Left ventricle myocardium inferior (tissue), 1 donor: ENCODE measurements at regions not wholly inside any gene's neighbourhood (a gene's known extent, or its start where the extent isn't known, plus 50 kb on each side); places are given as distances from the start of the nearest gene placed in this dataset.

Experiments
- DNase-seq: peaks from one replicate; pipeline ENCODE4 v3.0.0-alpha.2; 2020
- H3K27ac ChIP-seq: fragments of 200-600 bp; replicated peaks from 2 replicates; pipeline ENCODE4 v1.8.0; 2021
- H3K27me3 ChIP-seq: fragments of 200-600 bp; 2 replicates; pipeline ENCODE4 v1.8.0; 2021; ENCODE audit warnings: low read depth
- H3K36me3 ChIP-seq: fragments of 200-600 bp; 2 replicates; pipeline ENCODE4 v1.8.0; 2021
- H3K4me1 ChIP-seq: fragments of 200-600 bp; 2 replicates; pipeline ENCODE4 v1.8.0; 2021
- H3K4me3 ChIP-seq: fragments of 200-600 bp; 2 replicates; pipeline ENCODE4 v1.8.0; 2021; ENCODE audit warnings: mild to moderate bottlenecking, moderate library complexity
- H3K9me3 ChIP-seq: fragments of 200-600 bp; replicated peaks from 2 replicates; pipeline ENCODE4 v1.8.0; 2021
- intact Hi-C: fragments of 100-400 bp; cut with micrococcal nuclease; formaldehyde crosslinking; loops from one replicate; pipeline ENCODE4 v1.11.0; 2022
- TF ChIP-seq, protein P1 (sequence below): fragments of 200-600 bp; IDR thresholded peaks from 2 replicates; pipeline ENCODE4 v1.8.0; 2021; ENCODE audit warnings: antibody characterized with exemption, mild to moderate bottlenecking, borderline replicate concordance
- donor health status: DM: no; HTN: yes; CAD: no; lungs with severe emphysema.

DNA sequence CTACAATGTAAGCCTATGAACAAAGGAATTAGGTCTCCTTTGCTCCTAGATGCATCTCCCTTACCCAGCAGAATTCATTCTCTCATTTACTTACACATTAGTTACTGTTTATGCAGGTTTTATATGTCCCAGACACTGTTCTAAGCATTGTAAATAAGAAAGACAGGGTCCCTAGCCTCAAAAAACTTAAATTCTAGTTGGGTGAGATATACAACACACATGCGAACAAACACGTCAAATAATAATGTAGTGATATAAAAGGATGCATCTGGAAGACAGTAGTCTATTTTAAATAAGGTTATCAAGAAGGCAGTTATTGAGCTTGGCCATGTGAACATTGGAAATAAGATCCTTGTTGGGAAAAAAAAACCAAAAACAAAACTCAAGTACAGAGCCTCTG is 479.7 kb downstream of the DNAJB9 start:
- no peak for DNase-seq
- Histone ChIP-seq H3K4me1 (no peaks in the 10 kb centered on the region), H3K9me3 (no peaks in the 10 kb centered on the region), H3K27me3 (no peaks in the 10 kb centered on the region), H3K36me3 (no peaks in the 10 kb centered on the region), H3K4me3 (no peak overlapping the region), H3K27ac (no peak overlapping the region)
- TF ChIP-seq, protein P1, sequence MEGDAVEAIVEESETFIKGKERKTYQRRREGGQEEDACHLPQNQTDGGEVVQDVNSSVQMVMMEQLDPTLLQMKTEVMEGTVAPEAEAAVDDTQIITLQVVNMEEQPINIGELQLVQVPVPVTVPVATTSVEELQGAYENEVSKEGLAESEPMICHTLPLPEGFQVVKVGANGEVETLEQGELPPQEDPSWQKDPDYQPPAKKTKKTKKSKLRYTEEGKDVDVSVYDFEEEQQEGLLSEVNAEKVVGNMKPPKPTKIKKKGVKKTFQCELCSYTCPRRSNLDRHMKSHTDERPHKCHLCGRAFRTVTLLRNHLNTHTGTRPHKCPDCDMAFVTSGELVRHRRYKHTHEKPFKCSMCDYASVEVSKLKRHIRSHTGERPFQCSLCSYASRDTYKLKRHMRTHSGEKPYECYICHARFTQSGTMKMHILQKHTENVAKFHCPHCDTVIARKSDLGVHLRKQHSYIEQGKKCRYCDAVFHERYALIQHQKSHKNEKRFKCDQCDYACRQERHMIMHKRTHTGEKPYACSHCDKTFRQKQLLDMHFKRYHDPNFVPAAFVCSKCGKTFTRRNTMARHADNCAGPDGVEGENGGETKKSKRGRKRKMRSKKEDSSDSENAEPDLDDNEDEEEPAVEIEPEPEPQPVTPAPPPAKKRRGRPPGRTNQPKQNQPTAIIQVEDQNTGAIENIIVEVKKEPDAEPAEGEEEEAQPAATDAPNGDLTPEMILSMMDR: no peak
- intact Hi-C loops: no loop called here

DNA sequence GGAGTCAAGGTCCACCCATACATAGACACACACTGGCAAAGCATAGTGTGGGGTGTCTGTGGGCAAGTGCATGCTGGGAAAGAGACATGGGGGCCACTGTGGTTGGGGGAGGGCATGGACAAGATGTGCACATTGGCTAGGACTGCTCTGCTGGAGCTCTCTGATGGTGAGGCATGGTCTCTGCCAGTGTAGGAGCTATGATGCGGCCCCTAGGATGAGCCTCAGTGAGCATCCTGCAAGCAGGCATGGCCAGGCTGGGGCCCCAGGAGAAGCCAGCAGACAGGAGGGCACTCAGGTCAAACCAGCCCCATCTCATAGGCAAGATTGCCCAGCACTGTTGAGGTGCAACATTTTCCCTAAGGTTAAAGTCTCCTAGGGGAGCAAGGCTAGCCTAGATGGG is 489.4 kb downstream of the DNAJB9 start:
- H3K27me3 ChIP-seq: no peaks in the 10 kb centered on the region
- intact Hi-C loops: no loop called here
- no peaks in the 10 kb centered on the region for H3K4me1 ChIP-seq
- H3K27ac ChIP-seq: no peak overlapping the region
- DNase-seq: no peak
- TF ChIP-seq, protein P1: no peak
- no peaks in the 10 kb centered on the region for H3K9me3 ChIP-seq
- no peak overlapping the region for H3K4me3 ChIP-seq
- no peaks in the 10 kb centered on the region for H3K36me3 ChIP-seq

DNA sequence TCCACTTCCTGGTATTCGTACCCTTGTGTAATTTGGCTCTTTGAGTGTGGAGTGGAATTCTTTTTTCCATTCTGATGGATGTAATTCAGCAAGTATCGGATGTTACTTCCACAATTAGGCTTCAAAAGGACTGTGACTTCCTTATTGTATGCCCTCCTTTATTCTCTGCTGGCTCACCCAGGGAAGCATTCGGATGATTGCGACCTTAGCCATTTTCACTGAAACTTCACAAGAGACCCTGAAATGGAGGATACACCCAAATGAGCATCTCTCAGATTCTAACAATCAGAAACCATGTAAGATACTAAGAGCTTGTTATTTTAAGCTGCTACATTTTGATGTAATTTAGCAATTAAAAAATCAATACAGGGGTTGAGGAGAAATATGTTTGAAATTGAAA is 493.1 kb downstream of the DNAJB9 start:
- intact Hi-C loops: no loop called here
- TF ChIP-seq, protein P1: no peak
- no peak for DNase-seq
- Histone ChIP-seq H3K4me3 (no peak overlapping the region), H3K4me1 (no peaks in the 10 kb centered on the region), H3K9me3 (no peaks in the 10 kb centered on the region), H3K27me3 (no peaks in the 10 kb centered on the region), H3K36me3 (no peaks in the 10 kb centered on the region), H3K27ac (no peak overlapping the region)

DNA sequence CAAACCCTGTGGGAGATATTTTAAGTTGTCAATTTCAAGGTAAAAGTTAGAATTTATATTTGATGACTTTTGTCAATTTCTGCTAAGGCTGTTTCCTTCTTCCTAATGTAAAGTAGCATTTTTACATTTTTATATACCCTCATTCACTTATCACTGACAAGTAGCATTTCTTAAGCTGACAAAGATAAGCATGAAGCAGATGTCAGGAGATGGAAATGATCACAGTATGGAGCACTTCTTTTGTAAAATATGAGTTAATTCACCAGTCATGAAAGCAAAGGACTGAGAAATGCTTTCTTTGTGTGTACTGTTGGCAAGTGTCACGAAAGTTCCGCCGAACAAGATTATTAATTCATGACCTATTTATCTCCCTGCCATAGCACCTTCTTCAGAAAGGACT is 503.9 kb downstream of the DNAJB9 start:
- Histone ChIP-seq H3K27me3 (no peaks in the 10 kb centered on the region), H3K9me3 (peaks cover 4% of the 10 kb centered on the region), H3K27ac (no peak overlapping the region), H3K4me3 (no peak overlapping the region), H3K36me3 (no peaks in the 10 kb centered on the region), H3K4me1 (no peaks in the 10 kb centered on the region)
- no peak for DNase-seq
- intact Hi-C loops: no loop called here
- TF ChIP-seq, protein P1: no peak

DNA sequence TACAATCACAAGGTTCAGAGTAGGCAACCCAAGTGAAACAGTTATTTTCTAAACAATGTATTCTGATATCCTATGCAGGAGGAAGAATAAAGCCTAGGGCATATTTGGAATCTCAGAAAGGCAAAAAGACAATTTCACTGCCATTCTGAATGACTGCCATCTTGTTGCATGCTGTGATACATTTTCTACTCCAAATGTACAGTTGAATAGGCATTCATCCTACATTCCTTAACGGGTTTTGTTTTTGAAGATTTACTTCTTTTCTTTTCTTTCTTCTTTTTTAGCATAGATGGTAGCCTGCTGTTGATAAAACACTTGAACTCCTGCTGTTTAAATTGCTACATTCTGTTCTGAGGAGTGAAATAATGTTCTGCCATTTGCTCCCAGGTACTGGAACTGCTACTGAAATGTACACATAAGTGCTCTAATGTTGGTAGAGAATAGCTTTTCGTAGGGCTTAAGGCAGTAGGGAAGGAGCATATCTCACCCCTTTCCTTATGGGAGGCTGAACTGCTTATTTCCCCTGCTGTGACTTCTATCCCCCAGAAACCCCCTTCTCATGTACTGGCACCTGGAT is 506.8 kb downstream of the DNAJB9 start:
- no peaks in the 10 kb centered on the region for H3K27me3 ChIP-seq
- intact Hi-C loops: no loop called here
- TF ChIP-seq, protein P1: no peak
- no peaks in the 10 kb centered on the region for H3K4me1 ChIP-seq
- H3K9me3 ChIP-seq: no peaks in the 10 kb centered on the region
- no peaks in the 10 kb centered on the region for H3K36me3 ChIP-seq
- no peak overlapping the region for H3K27ac ChIP-seq
- H3K4me3 ChIP-seq: no peak overlapping the region
- no peak for DNase-seq
